ENCODE measurements at regions not wholly inside any gene's neighbourhood (a gene's known extent, or its start where the extent isn't known, plus 50 kb on each side); places are given as distances from the start of the nearest gene placed in this dataset.

- H3K4me3 ChIP-seq (ENCODE audit: low read depth, low read length, poor library complexity, severe bottlenecking) = no peak overlapping the region
- TF ChIP-seq EZH2 (IDR thresholded peaks at IDR 0.05; ENCODE audit: borderline replicate concordance, low read length) (no peak), CTCF (IDR thresholded peaks at IDR 0.05; ENCODE audit: low read length) (no peak)
- no peaks in the 10 kb centered on the region for H3K4me1 ChIP-seq (ENCODE audit: insufficient read depth, low read length, severe bottlenecking)
- no peaks in the 10 kb centered on the region for H4K20me1 ChIP-seq (ENCODE audit: insufficient read depth, low read length)
- no peaks in the 10 kb centered on the region for H3K9me2 ChIP-seq (ENCODE audit: low read depth, low read length)
- H3K9ac ChIP-seq (ENCODE audit: low read length) = no peak overlapping the region
- no peaks in the 10 kb centered on the region for H3K36me3 ChIP-seq (ENCODE audit: insufficient read depth, low read length)
- no peaks in the 10 kb centered on the region for H3K9me3 ChIP-seq (ENCODE audit: low read length)
- no peaks in the 10 kb centered on the region; the same call in 1 of the 2 replicates for H3K27me3 ChIP-seq (ENCODE audit: insufficient read depth, low read length)
- no peak overlapping the region for H3K4me2 ChIP-seq (ENCODE audit: low read length)
- H3K27ac ChIP-seq (ENCODE audit: low read depth, low read length, poor library complexity, severe bottlenecking) = no peak overlapping the region
- H3K79me2 ChIP-seq (ENCODE audit: insufficient read depth, low read length) = no peaks in the 10 kb centered on the region
- H3F3A ChIP-seq (ENCODE audit: insufficient read depth, low read length) = no peaks in the 10 kb centered on the region
- no peak overlapping the region for H2AFZ ChIP-seq (ENCODE audit: low read length)
Observed at GRCh38 chr19:29878973-29879654, 62.9 kb upstream of the URI1 start.

- Histone ChIP-seq H3K9me3 (ENCODE audit: low read length) (no peaks in the 10 kb centered on the region), H3F3A (ENCODE audit: insufficient read depth, low read length) (no peaks in the 10 kb centered on the region), H3K27me3 (ENCODE audit: insufficient read depth, low read length) (no peaks in the 10 kb centered on the region; the same call in 1 of the 2 replicates), H3K36me3 (ENCODE audit: insufficient read depth, low read length) (no peaks in the 10 kb centered on the region), H3K4me1 (ENCODE audit: insufficient read depth, low read length, severe bottlenecking) (no peaks in the 10 kb centered on the region), H3K4me2 (ENCODE audit: low read length) (no peak overlapping the region), H3K9me2 (ENCODE audit: low read depth, low read length) (no peaks in the 10 kb centered on the region), H3K27ac (ENCODE audit: low read depth, low read length, poor library complexity, severe bottlenecking) (no peak overlapping the region), H2AFZ (ENCODE audit: low read length) (no peak overlapping the region), H3K4me3 (ENCODE audit: low read depth, low read length, poor library complexity, severe bottlenecking) (no peak overlapping the region), H3K79me2 (ENCODE audit: insufficient read depth, low read length) (no peaks in the 10 kb centered on the region), H3K9ac (ENCODE audit: low read length) (no peak overlapping the region), H4K20me1 (ENCODE audit: insufficient read depth, low read length) (no peaks in the 10 kb centered on the region)
- TF ChIP-seq EZH2 (IDR thresholded peaks at IDR 0.05; ENCODE audit: borderline replicate concordance, low read length) (no peak), CTCF (IDR thresholded peaks at IDR 0.05; ENCODE audit: low read length) (no peak)
Observed at GRCh38 chr19:29879655-29879974, 62.4 kb upstream of the URI1 start.

- H3K9me3 ChIP-seq (ENCODE audit: low read length) = no peaks in the 10 kb centered on the region
- no peak overlapping the region for H3K27ac ChIP-seq (ENCODE audit: low read depth, low read length, poor library complexity, severe bottlenecking)
- H4K20me1 ChIP-seq (ENCODE audit: insufficient read depth, low read length) = no peaks in the 10 kb centered on the region
- H3K4me1 ChIP-seq (ENCODE audit: insufficient read depth, low read length, severe bottlenecking) = no peaks in the 10 kb centered on the region
- no peaks in the 10 kb centered on the region; the same call in 1 of the 2 replicates for H3K27me3 ChIP-seq (ENCODE audit: insufficient read depth, low read length)
- no peaks in the 10 kb centered on the region for H3F3A ChIP-seq (ENCODE audit: insufficient read depth, low read length)
- no peak overlapping the region for H3K4me2 ChIP-seq (ENCODE audit: low read length)
- no peak overlapping the region for H2AFZ ChIP-seq (ENCODE audit: low read length)
- no peaks in the 10 kb centered on the region for H3K79me2 ChIP-seq (ENCODE audit: insufficient read depth, low read length)
- H3K36me3 ChIP-seq (ENCODE audit: insufficient read depth, low read length) = no peaks in the 10 kb centered on the region
- no peak overlapping the region for H3K9ac ChIP-seq (ENCODE audit: low read length)
- no peak for TF ChIP-seq CTCF (IDR thresholded peaks at IDR 0.05; ENCODE audit: low read length)
- H3K4me3 ChIP-seq (ENCODE audit: low read depth, low read length, poor library complexity, severe bottlenecking) = no peak overlapping the region
- no peaks in the 10 kb centered on the region for H3K9me2 ChIP-seq (ENCODE audit: low read depth, low read length)
Observed at GRCh38 chr19:29880498-29881081, 61.4 kb upstream of the URI1 start.
